H1 (cell line): ENCODE measurements at regions not wholly inside any gene's neighbourhood (a gene's known extent, or its start where the extent isn't known, plus 50 kb on each side); places are given as distances from the start of the nearest gene placed in this dataset.

Source experiments
- BRCA1 ChIP-seq: IDR thresholded peaks from 2 replicates; pipeline ENCODE4 v1.6.1; 2012; ENCODE audit warnings: low read depth, low read length, improper control_type of control experiment
- CBX5 ChIP-seq: fragments of 300-800, 300-1000 bp; sonication (generic); IDR thresholded peaks from 2 replicates; pipeline ENCODE4 v1.7.1; 2016; ENCODE audit warnings: antibody characterized with exemption, low read length, low read depth
- EP300 ChIP-seq, 2 experiments: IDR thresholded peaks; 1 replicate in 1 of 2; 2 replicates in 1 of 2; pipeline ENCODE4 v1.6.1; 2011 to 2012; ENCODE audit warnings: low read depth in 2 of 2, low read length in 2 of 2, mild to moderate bottlenecking in 2 of 2, borderline replicate concordance in 1 of 2, inconsistent platforms in 1 of 2, moderate library complexity in 1 of 2
- KDM4A ChIP-seq: IDR thresholded peaks from one replicate; pipeline ENCODE4 v1.7.1; 2012; ENCODE audit warnings: low read depth, mild to moderate bottlenecking, moderate library complexity, low read length, inconsistent platforms; ENCODE audit not compliant: severe bottlenecking
- YY1 ChIP-seq: IDR thresholded peaks from 2 replicates; pipeline ENCODE4 v1.6.1; 2011; ENCODE audit warnings: low read depth, mild to moderate bottlenecking, low read length
- TF ChIP-seq, protein P1 (sequence below): IDR thresholded peaks from 2 replicates; pipeline ENCODE4 v1.6.1; 2011; ENCODE audit warnings: low read length, improper control_type of control experiment
- TF ChIP-seq, protein P2 (sequence below): IDR thresholded peaks from 2 replicates; pipeline ENCODE4 v1.6.1; 2012; ENCODE audit warnings: low read length, inconsistent platforms

DNA sequence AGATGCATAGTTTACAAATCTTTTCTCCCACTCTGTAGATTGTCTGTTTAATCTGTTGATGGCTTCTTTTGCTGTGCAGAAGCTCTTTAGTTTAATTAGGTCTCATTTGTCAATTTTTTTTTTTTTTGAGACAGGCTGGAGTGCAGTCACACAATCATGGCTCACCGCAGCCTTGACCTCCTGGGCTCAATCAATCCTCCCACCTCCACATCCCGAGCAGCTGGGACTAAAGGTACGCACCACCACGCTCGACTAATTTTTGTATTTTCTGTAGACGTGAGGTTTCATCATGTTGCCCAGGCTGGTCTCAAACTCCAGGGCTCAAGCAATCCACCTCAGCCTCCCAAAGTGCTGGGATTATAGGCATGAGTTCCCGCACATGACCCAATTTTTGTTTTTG lies 1655.8 kb downstream of the REEP3 start (continued):
- TF ChIP-seq CBX5 (no peak), KDM4A (no peak), EP300 (IDR thresholded peaks at IDR 0.05; ENCODE audit: borderline replicate concordance in 1 of 2, low read depth in 2 of 2, low read length in 2 of 2) (no peak), BRCA1 (no peak), YY1 (no peak)
- TF ChIP-seq, protein P1, sequence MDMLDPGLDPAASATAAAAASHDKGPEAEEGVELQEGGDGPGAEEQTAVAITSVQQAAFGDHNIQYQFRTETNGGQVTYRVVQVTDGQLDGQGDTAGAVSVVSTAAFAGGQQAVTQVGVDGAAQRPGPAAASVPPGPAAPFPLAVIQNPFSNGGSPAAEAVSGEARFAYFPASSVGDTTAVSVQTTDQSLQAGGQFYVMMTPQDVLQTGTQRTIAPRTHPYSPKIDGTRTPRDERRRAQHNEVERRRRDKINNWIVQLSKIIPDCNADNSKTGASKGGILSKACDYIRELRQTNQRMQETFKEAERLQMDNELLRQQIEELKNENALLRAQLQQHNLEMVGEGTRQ, result no peak
- TF ChIP-seq, protein P2, sequence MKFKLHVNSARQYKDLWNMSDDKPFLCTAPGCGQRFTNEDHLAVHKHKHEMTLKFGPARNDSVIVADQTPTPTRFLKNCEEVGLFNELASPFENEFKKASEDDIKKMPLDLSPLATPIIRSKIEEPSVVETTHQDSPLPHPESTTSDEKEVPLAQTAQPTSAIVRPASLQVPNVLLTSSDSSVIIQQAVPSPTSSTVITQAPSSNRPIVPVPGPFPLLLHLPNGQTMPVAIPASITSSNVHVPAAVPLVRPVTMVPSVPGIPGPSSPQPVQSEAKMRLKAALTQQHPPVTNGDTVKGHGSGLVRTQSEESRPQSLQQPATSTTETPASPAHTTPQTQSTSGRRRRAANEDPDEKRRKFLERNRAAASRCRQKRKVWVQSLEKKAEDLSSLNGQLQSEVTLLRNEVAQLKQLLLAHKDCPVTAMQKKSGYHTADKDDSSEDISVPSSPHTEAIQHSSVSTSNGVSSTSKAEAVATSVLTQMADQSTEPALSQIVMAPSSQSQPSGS, result no peak
